ENCODE measurements at regions not wholly inside any gene's neighbourhood (a gene's known extent, or its start where the extent isn't known, plus 50 kb on each side); places are given as distances from the start of the nearest gene placed in this dataset.

DNA sequence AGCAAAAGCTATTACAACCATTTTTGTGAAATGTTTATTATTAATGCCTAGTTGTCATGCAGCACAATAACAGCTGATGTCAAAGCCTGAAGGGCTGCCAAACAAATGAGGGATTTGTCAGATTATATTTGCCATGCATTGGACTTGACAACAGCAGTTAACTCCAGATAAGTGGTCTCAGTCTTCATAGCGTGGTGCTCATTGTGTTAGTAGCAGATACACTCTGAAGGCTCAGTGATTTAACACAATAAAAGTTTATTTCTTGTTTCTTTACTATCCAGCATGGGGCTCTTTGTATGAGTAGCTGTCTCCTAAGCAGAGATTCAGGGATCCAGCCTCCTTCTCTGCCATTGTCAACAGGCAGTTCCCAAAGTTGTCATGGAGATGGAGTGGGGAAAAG is 76.0 kb upstream of the PTGFRN start:
- no peaks in the 10 kb centered on the region for H3K36me3 ChIP-seq (replicated peaks in 1 of 2; ENCODE audit: control insufficient read depth in 1 of 2, insufficient read depth in 2 of 2, low read length in 2 of 2)
- H3K9me3 ChIP-seq (replicated peaks in 1 of 2; ENCODE audit: control insufficient read depth in 1 of 2, insufficient read depth in 1 of 2, low read length in 2 of 2) = peaks cover 11 to 17% of the 10 kb centered on the region in 2 donors
- TF ChIP-seq, protein P1, sequence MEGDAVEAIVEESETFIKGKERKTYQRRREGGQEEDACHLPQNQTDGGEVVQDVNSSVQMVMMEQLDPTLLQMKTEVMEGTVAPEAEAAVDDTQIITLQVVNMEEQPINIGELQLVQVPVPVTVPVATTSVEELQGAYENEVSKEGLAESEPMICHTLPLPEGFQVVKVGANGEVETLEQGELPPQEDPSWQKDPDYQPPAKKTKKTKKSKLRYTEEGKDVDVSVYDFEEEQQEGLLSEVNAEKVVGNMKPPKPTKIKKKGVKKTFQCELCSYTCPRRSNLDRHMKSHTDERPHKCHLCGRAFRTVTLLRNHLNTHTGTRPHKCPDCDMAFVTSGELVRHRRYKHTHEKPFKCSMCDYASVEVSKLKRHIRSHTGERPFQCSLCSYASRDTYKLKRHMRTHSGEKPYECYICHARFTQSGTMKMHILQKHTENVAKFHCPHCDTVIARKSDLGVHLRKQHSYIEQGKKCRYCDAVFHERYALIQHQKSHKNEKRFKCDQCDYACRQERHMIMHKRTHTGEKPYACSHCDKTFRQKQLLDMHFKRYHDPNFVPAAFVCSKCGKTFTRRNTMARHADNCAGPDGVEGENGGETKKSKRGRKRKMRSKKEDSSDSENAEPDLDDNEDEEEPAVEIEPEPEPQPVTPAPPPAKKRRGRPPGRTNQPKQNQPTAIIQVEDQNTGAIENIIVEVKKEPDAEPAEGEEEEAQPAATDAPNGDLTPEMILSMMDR (IDR thresholded peaks at IDR 0.05) = no peak
- Mint-ChIP-seq H3K36me3 (no peaks in the 10 kb centered on the region), H3K4me1 (no peaks in the 10 kb centered on the region), H3K4me3 (no peak overlapping the region), H3K27ac (no peak overlapping the region), H3K9me3 (peaks cover 12 to 22% (median 18%) of the 10 kb centered on the region in 7 donors), H3K27me3 (ENCODE audit: low read depth in 3 of 3) (peaks cover 3 to 11% (median 7%) of the 10 kb centered on the region in 3 donors)
- H3K79me2 ChIP-seq (ENCODE audit: insufficient read depth, low read length) = no peaks in the 10 kb centered on the region
- peaks cover 0 to 2% of the 10 kb centered on the region in 2 donors for H3K27me3 ChIP-seq (ENCODE audit: control insufficient read depth in 2 of 2, insufficient read depth in 2 of 2, low read length in 2 of 2)
- no peak overlapping the region for H3K27ac ChIP-seq (ENCODE audit: low read depth in 1 of 2, low read length in 2 of 2)
- no peak overlapping the region for H3K4me2 ChIP-seq (replicated peaks; ENCODE audit: extremely low read depth, low read length, poor library complexity, severe bottlenecking)
- H4K20me1 ChIP-seq (ENCODE audit: insufficient read depth, low read length) = no peaks in the 10 kb centered on the region
- no CpG with 5 or more reads among the region's 1 CpG for WGBS (ENCODE audit: insufficient coverage)
- DNase-seq = no peak
- H3K9ac ChIP-seq (ENCODE audit: insufficient read depth, low read length, poor library complexity, severe bottlenecking) = no peak overlapping the region
- H3K4me3 ChIP-seq (replicated peaks in 1 of 3; ENCODE audit: low read depth in 2 of 3, low read length in 3 of 3) = no peak overlapping the region
- no peaks in the 10 kb centered on the region for H3K4me1 ChIP-seq (ENCODE audit: control insufficient read depth in 1 of 2, insufficient read depth in 2 of 2, low read length in 2 of 2)
- intact Hi-C loops (cut with micrococcal nuclease) = no loop called here
- no peak overlapping the region for H2AFZ ChIP-seq (ENCODE audit: insufficient read depth, low read depth, low read length, poor library complexity, severe bottlenecking)

DNA sequence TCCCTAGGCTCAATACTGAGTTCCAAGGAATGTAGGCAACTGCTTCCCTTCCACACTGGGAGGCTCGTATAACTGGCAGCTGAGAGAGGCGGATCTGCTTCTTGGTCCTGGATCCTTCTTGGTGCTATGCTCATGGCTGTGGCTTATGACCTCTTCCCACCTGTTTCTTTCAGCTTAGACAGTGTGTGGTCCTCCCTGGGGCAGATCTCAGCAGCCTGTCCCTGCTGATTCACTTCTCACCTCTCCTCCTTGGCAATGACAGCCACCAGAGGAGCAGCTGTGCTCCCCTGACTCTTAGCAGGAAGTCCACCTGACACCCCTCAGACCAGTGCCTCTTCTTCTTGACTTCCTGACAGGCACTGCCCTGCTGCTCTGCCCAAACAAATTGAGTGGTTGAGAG is 75.1 kb upstream of the PTGFRN start:
- Mint-ChIP-seq H3K36me3 (no peaks in the 10 kb centered on the region), H3K27ac (no peak overlapping the region), H3K9me3 (peaks cover 12 to 23% (median 18%) of the 10 kb centered on the region in 7 donors), H3K27me3 (ENCODE audit: low read depth in 3 of 3) (peaks cover 3 to 11% (median 7%) of the 10 kb centered on the region in 3 donors), H3K4me1 (no peaks in the 10 kb centered on the region), H3K4me3 (no peak overlapping the region)
- Histone ChIP-seq H3K4me1 (ENCODE audit: control insufficient read depth in 1 of 2, insufficient read depth in 2 of 2, low read length in 2 of 2) (no peaks in the 10 kb centered on the region), H4K20me1 (ENCODE audit: insufficient read depth, low read length) (no peaks in the 10 kb centered on the region), H3K4me2 (replicated peaks; ENCODE audit: extremely low read depth, low read length, poor library complexity, severe bottlenecking) (no peak overlapping the region), H3K36me3 (replicated peaks in 1 of 2; ENCODE audit: control insufficient read depth in 1 of 2, insufficient read depth in 2 of 2, low read length in 2 of 2) (no peaks in the 10 kb centered on the region), H3K79me2 (ENCODE audit: insufficient read depth, low read length) (no peaks in the 10 kb centered on the region), H3K27ac (ENCODE audit: low read depth in 1 of 2, low read length in 2 of 2) (no peak overlapping the region), H3K27me3 (ENCODE audit: control insufficient read depth in 2 of 2, insufficient read depth in 2 of 2, low read length in 2 of 2) (peaks cover 0 to 2% of the 10 kb centered on the region in 2 donors), H3K9me3 (replicated peaks in 1 of 2; ENCODE audit: control insufficient read depth in 1 of 2, insufficient read depth in 1 of 2, low read length in 2 of 2) (peaks cover 11 to 17% of the 10 kb centered on the region in 2 donors), H3K4me3 (replicated peaks in 1 of 3; ENCODE audit: low read depth in 2 of 3, low read length in 3 of 3) (no peak overlapping the region), H3K9ac (ENCODE audit: insufficient read depth, low read length, poor library complexity, severe bottlenecking) (no peak overlapping the region), H2AFZ (ENCODE audit: insufficient read depth, low read depth, low read length, poor library complexity, severe bottlenecking) (no peak overlapping the region)
- no peak for DNase-seq
- TF ChIP-seq, protein P1 (IDR thresholded peaks at IDR 0.05) = no peak
- intact Hi-C loops (cut with micrococcal nuclease) = no loop called here
- 93% methylated on average over 2 of the region's 2 CpGs for WGBS (ENCODE audit: insufficient coverage)

All from CD14-positive monocyte (primary cell).